H1 (cell line): ENCODE measurements at regions not wholly inside any gene's neighbourhood (a gene's known extent, or its start where the extent isn't known, plus 50 kb on each side); places are given as distances from the start of the nearest gene placed in this dataset.

Experiments
- CTCF ChIA-PET: fragments of 300-600 bp; sonication (Branson Sonifier 250); formaldehyde crosslinking; loops from one replicate; lab custom pipeline; 2021; ENCODE audit not compliant: partially characterized antibody; lab: Charles Lee
- POLR2A ChIA-PET: fragments of 300-600 bp; sonication (Branson Sonifier 250); formaldehyde crosslinking; loops from one replicate; lab custom pipeline; 2021; ENCODE audit warnings: inconsistent platforms; ENCODE audit not compliant: partially characterized antibody; lab: Charles Lee
- DNase-seq, 2 experiments: peaks; one replicate each; pipeline versions ENCODE4 v3.0.0 to v3.0.0-alpha.2; 2010 to 2022; ENCODE audit warnings: low spot score in 2 of 2, low read depth in 1 of 2, mixed read lengths in 1 of 2
- FAIRE-seq: peaks from 2 replicates; lab custom pipeline; 2011; peaks lifted over from hg19 to GRCh38; lab: Jason Lieb, UNC
- H2AFZ ChIP-seq: 2 replicates; pipeline ENCODE4 v1.8.1; 2012; ENCODE audit warnings: low read length, inconsistent platforms
- H2AK5ac ChIP-seq: 2 replicates; pipeline ENCODE4 v1.6.1; 2013; ENCODE audit warnings: low read depth, low read length
- H2BK120ac ChIP-seq: replicated peaks from 2 replicates; pipeline ENCODE3; 2013; ENCODE audit warnings: low read depth, low read length, inconsistent platforms
- H2BK12ac ChIP-seq: 2 replicates; pipeline ENCODE4 v1.6.1; 2013; ENCODE audit warnings: low read depth, low read length
- H2BK15ac ChIP-seq: 2 replicates; pipeline ENCODE4 v1.6.1; 2013; ENCODE audit warnings: low read length
- H2BK20ac ChIP-seq: 2 replicates; pipeline ENCODE4 v1.6.1; 2013; ENCODE audit warnings: low read length
- H2BK5ac ChIP-seq: 2 replicates; pipeline ENCODE4 v1.6.1; 2013; ENCODE audit warnings: low read depth, low read length
- H3K14ac ChIP-seq: 2 replicates; pipeline ENCODE4 v1.6.1; 2013; ENCODE audit warnings: inconsistent platforms; ENCODE audit not compliant: insufficient read length
- H3K18ac ChIP-seq: 2 replicates; pipeline ENCODE4 v1.6.1; 2013; ENCODE audit warnings: low read length; ENCODE audit errors: extremely low read depth
- H3K23ac ChIP-seq: 2 replicates; pipeline ENCODE4 v1.6.1; 2013; ENCODE audit warnings: inconsistent platforms; ENCODE audit not compliant: insufficient read length
- H3K23me2 ChIP-seq: 2 replicates; pipeline ENCODE4 v1.6.1; 2013; ENCODE audit warnings: low read depth, low read length
- H3K27ac ChIP-seq: 2 replicates; pipeline ENCODE4 v1.6.1; 2011; ENCODE audit warnings: low read depth, low read length, inconsistent platforms
- H3K27me3 ChIP-seq, 4 experiments: replicated peaks in 1 of 4; 1 replicate in 1 of 4; 2 replicates in 3 of 4; pipeline versions ENCODE4 v1.6.1 to v1.8.1; 2011 to 2013; ENCODE audit warnings: low read length in 3 of 4, mild to moderate bottlenecking in 3 of 4, inconsistent platforms in 2 of 4, mixed read lengths in 2 of 4, moderate library complexity in 1 of 4; ENCODE audit not compliant: control insufficient read depth in 3 of 4, insufficient read depth in 3 of 4; ENCODE audit errors: extremely low read depth in 1 of 4
- H3K36me3 ChIP-seq, 4 experiments: 2 replicates each; pipeline versions ENCODE4 v1.6.1 to v1.8.1; 2011 to 2013; ENCODE audit warnings: mild to moderate bottlenecking in 4 of 4, low read length in 3 of 4, moderate library complexity in 2 of 4, control low read depth in 1 of 4, inconsistent platforms in 1 of 4; ENCODE audit not compliant: insufficient read depth in 4 of 4, control insufficient read depth in 2 of 4
- H3K4ac ChIP-seq: replicated peaks from 2 replicates; pipeline ENCODE3; 2013; ENCODE audit warnings: low read length, low read depth, mixed read lengths, inconsistent platforms; ENCODE audit not compliant: insufficient read length
- H3K4me1 ChIP-seq, 4 experiments: replicated peaks in 1 of 4; 1 replicate in 1 of 4; 2 replicates in 3 of 4; pipeline versions ENCODE4 v1.6.1 to v1.8.1; 2011 to 2013; ENCODE audit warnings: low read length in 3 of 4, inconsistent platforms in 2 of 4, mixed read lengths in 1 of 4; ENCODE audit not compliant: insufficient read depth in 4 of 4, control insufficient read depth in 3 of 4
- H3K4me2 ChIP-seq, 2 experiments: 2 replicates each; pipeline versions ENCODE4 v1.6.1 to v1.8.1; 2011 to 2013; ENCODE audit warnings: low read depth in 2 of 2, low read length in 2 of 2, control low read depth in 1 of 2, inconsistent platforms in 1 of 2, mild to moderate bottlenecking in 1 of 2; ENCODE audit not compliant: insufficient read depth in 1 of 2
- H3K4me3 ChIP-seq, 4 experiments: fragments of 200-600, 300-600 bp in 1 of 4; sonication (generic), shearing (Covaris generic), sonication (Bioruptor Twin) in 1 of 4; 2 replicates each; pipeline versions ENCODE4 v1.5.1 to v1.8.1; 2011 to 2016; ENCODE audit warnings: low read length in 4 of 4, low read depth in 3 of 4, control low read depth in 2 of 4, inconsistent platforms in 2 of 4, mild to moderate bottlenecking in 2 of 4, mixed read lengths in 1 of 4, moderate library complexity in 1 of 4; ENCODE audit not compliant: insufficient read depth in 2 of 4; ENCODE audit errors: extremely low read depth in 1 of 4
- H3K56ac ChIP-seq: replicated peaks from 2 replicates; pipeline ENCODE3; 2013; ENCODE audit warnings: low read depth, mild to moderate bottlenecking, mixed read lengths, low read length, inconsistent platforms; ENCODE audit not compliant: insufficient read length
- H3K79me1 ChIP-seq: 2 replicates; pipeline ENCODE4 v1.6.1; 2013; ENCODE audit warnings: low read depth, low read length, control low read depth
- H3K79me2 ChIP-seq, 2 experiments: 2 replicates each; pipeline versions ENCODE4 v1.6.1 to v1.8.1; 2012 to 2013; ENCODE audit warnings: low read length in 2 of 2, mild to moderate bottlenecking in 2 of 2, inconsistent platforms in 1 of 2; ENCODE audit not compliant: insufficient read depth in 2 of 2, control insufficient read depth in 1 of 2
- H3K9ac ChIP-seq, 4 experiments: replicated peaks in 1 of 4; 1 replicate in 1 of 4; 2 replicates in 3 of 4; pipeline versions ENCODE4 v1.6.1 to v1.8.1; 2011 to 2013; ENCODE audit warnings: low read depth in 3 of 4, low read length in 3 of 4, control low read depth in 2 of 4, mild to moderate bottlenecking in 2 of 4, moderate library complexity in 2 of 4, inconsistent platforms in 1 of 4; ENCODE audit errors: extremely low read depth in 1 of 4
- H3K9me3 ChIP-seq, 2 experiments: 2 replicates each; pipeline versions ENCODE4 v1.6.1 to v1.8.1; 2012 to 2013; ENCODE audit warnings: mild to moderate bottlenecking in 2 of 2, moderate library complexity in 2 of 2, control low read depth in 1 of 2, inconsistent platforms in 1 of 2, low read depth in 1 of 2, low read length in 1 of 2, mixed read lengths in 1 of 2; ENCODE audit not compliant: insufficient read depth in 2 of 2
- H4K20me1 ChIP-seq, 2 experiments: replicated peaks in 1 of 2; 2 replicates each; pipeline versions ENCODE3 to v1.8.1; 2011 to 2013; ENCODE audit warnings: inconsistent platforms in 2 of 2, low read length in 2 of 2, mild to moderate bottlenecking in 1 of 2; ENCODE audit not compliant: insufficient read depth in 2 of 2, control insufficient read depth in 1 of 2
- H4K5ac ChIP-seq: 2 replicates; pipeline ENCODE4 v1.6.1; 2013; ENCODE audit warnings: low read length, low read depth, mixed read lengths, inconsistent platforms; ENCODE audit not compliant: insufficient read length
- H4K8ac ChIP-seq: 2 replicates; pipeline ENCODE4 v1.8.0; 2013; ENCODE audit warnings: mild to moderate bottlenecking, moderate library complexity, low read length, inconsistent platforms; ENCODE audit not compliant: insufficient read depth; ENCODE audit errors: extremely low read depth
- H4K91ac ChIP-seq: replicated peaks from 2 replicates; pipeline ENCODE3; 2013; ENCODE audit warnings: low read length, mixed read lengths, inconsistent platforms; ENCODE audit not compliant: insufficient read length
- BRCA1 ChIP-seq: IDR thresholded peaks from 2 replicates; pipeline ENCODE4 v1.6.1; 2012; ENCODE audit warnings: low read depth, low read length, improper control_type of control experiment
- CTCF ChIP-seq, 3 experiments: IDR thresholded peaks; 1 replicate in 2 of 3; 2 replicates in 1 of 3; pipeline versions ENCODE4 v1.5.1 to v1.6.1; 2011; ENCODE audit warnings: low read length in 3 of 3, mild to moderate bottlenecking in 3 of 3, inconsistent platforms in 2 of 3, low read depth in 1 of 3, moderate library complexity in 1 of 3; ENCODE audit not compliant: insufficient read depth in 1 of 3; ENCODE audit errors: control extremely low read depth in 1 of 3
- KDM4A ChIP-seq: IDR thresholded peaks from one replicate; pipeline ENCODE4 v1.7.1; 2012; ENCODE audit warnings: low read depth, mild to moderate bottlenecking, moderate library complexity, low read length, inconsistent platforms; ENCODE audit not compliant: severe bottlenecking
- RAD21 ChIP-seq, 2 experiments: IDR thresholded peaks in 1 of 2; conservative IDR thresholded peaks in 1 of 2; 2 replicates each; pipeline ENCODE4 v1.6.1; 2011; ENCODE audit warnings: low read depth in 2 of 2, low read length in 2 of 2, improper control_type of control experiment in 1 of 2, inconsistent platforms in 1 of 2, mild to moderate bottlenecking in 1 of 2, moderate library complexity in 1 of 2
- RBBP5 ChIP-seq: IDR thresholded peaks from 2 replicates; pipeline ENCODE4 v1.7.1; 2012; ENCODE audit warnings: low read depth, mild to moderate bottlenecking, inconsistent platforms, low read length, moderate library complexity, borderline replicate concordance
- RNF2 ChIP-seq: fragments of 200-900, 300-1000 bp; sonication (generic); IDR thresholded peaks from 2 replicates; pipeline ENCODE4 v1.7.1; 2016; ENCODE audit warnings: borderline replicate concordance, low read depth, mild to moderate bottlenecking, antibody characterized with exemption, low read length; ENCODE audit not compliant: poor library complexity, severe bottlenecking; ENCODE audit errors: missing control alignments
- SIRT6 ChIP-seq: IDR thresholded peaks from one replicate; pipeline ENCODE4 v1.7.1; 2012; ENCODE audit warnings: low read length, inconsistent platforms
- ZNF274 ChIP-seq: IDR thresholded peaks from 2 replicates; pipeline ENCODE4 v1.7.0; 2012; ENCODE audit warnings: low read length, borderline replicate concordance; ENCODE audit errors: extremely low read depth
- WGBS, 2 experiments: shearing (Covaris generic) in 1 of 2; methylation state at CpG; one replicate each; pipeline versions ENCODE4 v1.1.6 to v1.1.7; 2013 to 2015; ENCODE audit warnings: low lambda C conversion rate in 2 of 2, mixed read lengths in 2 of 2, inconsistent platforms in 1 of 2, low coverage in 1 of 2, missing lambda C conversion rate in 1 of 2; ENCODE audit not compliant: insufficient replicate concordance in 2 of 2, insufficient coverage in 1 of 2, insufficient read length in 1 of 2; ENCODE audit errors: extremely low coverage in 1 of 2, missing lambda C conversion rate in 1 of 2; 5-methylcytosine and 5-hydroxymethylcytosine counted together

GRCh38 chr10:29922226-29922625 is 137.2 kb downstream of the JCAD start:
- Histone ChIP-seq H4K91ac (no peak overlapping the region), H3K36me3 (no peaks in the 10 kb centered on the region), H3K4ac (no peak overlapping the region), H3K4me1 (peaks cover 0 to 4% (median under 1%) of the 10 kb centered on the region in 4 experiments; a peak in 2 of 7 replicates), H4K5ac (no peak overlapping the region), H2BK15ac (no peak overlapping the region), H3K79me2 (no peaks in the 10 kb centered on the region), H3K56ac (no peak overlapping the region), H2BK120ac (no peak overlapping the region), H3K23me2 (peaks cover 3% of the 10 kb centered on the region), H4K8ac (no peak overlapping the region), H3K27me3 (no peaks in the 10 kb centered on the region), H3K23ac (no peak overlapping the region), H2AK5ac (no peak overlapping the region), H3K14ac (no peak overlapping the region), H3K79me1 (no peaks in the 10 kb centered on the region), H3K9me3 (no peaks in the 10 kb centered on the region), H3K27ac (no peak overlapping the region), H3K4me2 (no peak overlapping the region), H3K9ac (no peak overlapping the region), H4K20me1 (no peaks in the 10 kb centered on the region), H2BK20ac (no peak overlapping the region), H3K4me3 (no peak overlapping the region), H3K18ac (no peak overlapping the region), H2BK5ac (no peak overlapping the region), H2AFZ (0 out of 2 replicates have a peak overlapping the region, but pooled peaks have one; percentile 22), H2BK12ac (no peak overlapping the region)
- ChIA-PET CTCF (interaction anchor here (0.8 kb wide), 1 partner anchor 78 kb away, joined by 3 read pairs; no protein-coding TSS in a partner anchor), POLR2A (interaction anchor here (0.6 kb wide), 1 partner anchor 332 kb away, joined by 3 read pairs; no protein-coding TSS in a partner anchor)
- DNase-seq (no peak), FAIRE-seq (no peak)
- WGBS, 2 experiments, result 86% methylated on average over 1 of the region's 1 CpG; no CpG with 5 or more reads in 1 of the 2 experiments
- TF ChIP-seq ZNF274 (no peak), SIRT6 (no peak), BRCA1 (no peak), RBBP5 (no peak), RNF2 (no peak), RAD21 (IDR thresholded peaks at IDR 0.05 in 1 of 2, conservative IDR thresholded peaks at IDR 0.05 in 1 of 2; ENCODE audit: low read depth in 2 of 2, low read length in 2 of 2) (no peak), KDM4A (no peak), CTCF (IDR thresholded peaks at IDR 0.05; ENCODE audit: control extremely low read depth in 1 of 3, insufficient read depth in 1 of 3, low read depth in 1 of 3, low read length in 3 of 3) (no peak)
